GM12878 (cell line): ENCODE measurements at regions not wholly inside any gene's neighbourhood (a gene's known extent, or its start where the extent isn't known, plus 50 kb on each side); places are given as distances from the start of the nearest gene placed in this dataset.

Source experiments
- ATAC-seq: fragments of 200-7000 bp; cut with Tn5 transposase; 3 replicates; pipeline ENCODE4 v1.9.1; 2020; ENCODE audit warnings: mild to moderate bottlenecking, moderate library complexity
- BruUV-seq: library from RNA; stranded (reverse); fragments of 400-500 nt; replicated peaks from 2 replicates; lab custom pipeline; 2021; lab: Mats Ljungman, UMichigan
- CTCF ChIA-PET: fragments of 300-600 bp; sonication (Branson Sonifier 250); formaldehyde crosslinking; extraction: SDS; loops from one replicate; lab custom pipeline; 2021; ENCODE audit warnings: inconsistent platforms; lab: Yijun Ruan, JAX
- POLR2A ChIA-PET: fragments of 350-600 bp; formaldehyde crosslinking; extraction: SDS; loops from one replicate; lab custom pipeline; 2021; ENCODE audit warnings: inconsistent platforms; lab: Charles Lee
- RAD21 ChIA-PET: fragments of 300-600 bp; sonication (Branson Sonifier 250); formaldehyde crosslinking; loops from one replicate; lab custom pipeline; 2023; ENCODE audit warnings: antibody characterized with exemption; ENCODE audit not compliant: unreplicated experiment; lab: Charles Lee
- SMC1A ChIA-PET: fragments of 300-600 bp; sonication (Branson Sonifier 250); formaldehyde crosslinking; loops from one replicate; lab custom pipeline; 2023; ENCODE audit not compliant: unreplicated experiment, uncharacterized antibody; lab: Charles Lee
- DNase-seq: peaks from one replicate; pipeline ENCODE4 v3.0.0-alpha.2; 2011; ENCODE audit warnings: low read depth, low spot score
- FAIRE-seq: peaks from 3 replicates; lab custom pipeline; 2011; peaks lifted over from hg19 to GRCh38; lab: Jason Lieb, UNC
- H2AFZ ChIP-seq: 2 replicates; pipeline ENCODE4 v1.6.0; 2011; ENCODE audit warnings: low read depth, low read length, control low read depth; ENCODE audit not compliant: control insufficient read depth
- H3K27ac ChIP-seq: 2 replicates; pipeline ENCODE4 v1.5.1; 2011; ENCODE audit warnings: control low read depth; ENCODE audit not compliant: control insufficient read depth, insufficient read depth
- H3K27me3 ChIP-seq, 2 experiments: replicated peaks in 1 of 2; 2 replicates each; pipeline versions ENCODE4 v1.6.0 to v1.6.1; 2011; ENCODE audit warnings: low read length in 1 of 2; ENCODE audit not compliant: control insufficient read depth in 2 of 2, insufficient read depth in 2 of 2
- H3K36me3 ChIP-seq, 2 experiments: 2 replicates each; pipeline ENCODE4 v1.5.1; 2011; ENCODE audit warnings: low read length in 1 of 2; ENCODE audit not compliant: control insufficient read depth in 2 of 2, insufficient read depth in 2 of 2
- H3K4me1 ChIP-seq: 2 replicates; pipeline ENCODE4 v1.6.1; 2011; ENCODE audit warnings: mild to moderate bottlenecking, low read length, moderate library complexity, mixed read lengths; ENCODE audit not compliant: control insufficient read depth, insufficient read depth
- H3K4me2 ChIP-seq: 2 replicates; pipeline ENCODE4 v1.6.0; 2011; ENCODE audit warnings: control low read depth; ENCODE audit not compliant: control insufficient read depth, insufficient read depth
- H3K4me3 ChIP-seq: fragments of 200-600 bp; sonication (generic); 2 replicates; pipeline ENCODE4 v1.5.1; 2016
- H3K79me2 ChIP-seq: 2 replicates; pipeline ENCODE4 v1.6.0; 2011; ENCODE audit warnings: low read length; ENCODE audit not compliant: control insufficient read depth, insufficient read depth
- H3K9ac ChIP-seq: 2 replicates; pipeline ENCODE4 v1.8.0; 2011; ENCODE audit warnings: low read length, control low read depth, mixed read lengths; ENCODE audit not compliant: control insufficient read depth, insufficient read depth
- H3K9me3 ChIP-seq: replicated peaks from 3 replicates; pipeline ENCODE4 v1.5.1; 2011; ENCODE audit warnings: mild to moderate bottlenecking, low read length; ENCODE audit not compliant: control insufficient read depth, insufficient read depth
- H4K20me1 ChIP-seq: 2 replicates; pipeline ENCODE4 v1.6.0; 2011; ENCODE audit not compliant: control insufficient read depth, insufficient read depth
- BHLHE40 ChIP-seq, 2 experiments: fragments of 450-650 bp in 1 of 2; IDR thresholded peaks; 2 replicates each; pipeline ENCODE4 v1.6.1; 2011 to 2017; ENCODE audit warnings: low read depth in 2 of 2, borderline replicate concordance in 1 of 2, improper control_type of control experiment in 1 of 2, low read length in 1 of 2, mild to moderate bottlenecking in 1 of 2
- HDAC6 ChIP-seq: fragments of 200-600 bp; sonication (generic); IDR thresholded peaks from one replicate; pipeline ENCODE4 v1.8.0; 2017; ENCODE audit warnings: antibody characterized with exemption; ENCODE audit not compliant: unreplicated experiment
- KDM1A ChIP-seq: fragments of 200-600 bp; sonication (generic); IDR thresholded peaks from 2 replicates; pipeline ENCODE4 v1.6.1; 2016; ENCODE audit warnings: borderline replicate concordance
- MYC ChIP-seq: IDR thresholded peaks from 2 replicates; pipeline ENCODE4 v1.6.1; 2011; ENCODE audit warnings: mild to moderate bottlenecking, low read length, moderate library complexity, inconsistent platforms; ENCODE audit not compliant: insufficient read depth, insufficient replicate concordance, insufficient read length, severe bottlenecking
- RFX5 ChIP-seq: IDR thresholded peaks from 2 replicates; pipeline ENCODE4 v1.6.1; 2011; ENCODE audit warnings: low read depth, low read length, improper control_type of control experiment
- SMAD5 ChIP-seq: IDR thresholded peaks from 2 replicates; pipeline ENCODE4 v1.6.1; 2016; ENCODE audit warnings: antibody characterized with exemption, low read depth
- SREBF1 ChIP-seq: IDR thresholded peaks from 2 replicates; pipeline ENCODE4 v1.6.1; 2012; ENCODE audit warnings: mild to moderate bottlenecking, low read length
- TCF12 ChIP-seq: IDR thresholded peaks from 2 replicates; pipeline ENCODE4 v1.6.1; 2011; ENCODE audit warnings: low read depth, mild to moderate bottlenecking, low read length
- WRNIP1 ChIP-seq: IDR thresholded peaks from 2 replicates; pipeline ENCODE4 v1.6.1; 2011; ENCODE audit warnings: low read depth, low read length, improper control_type of control experiment, borderline replicate concordance
- WGBS: methylation state at CpG from one replicate; pipeline ENCODE4 v1.1.6; 2016; ENCODE audit warnings: low lambda C conversion rate; ENCODE audit not compliant: insufficient replicate concordance, insufficient coverage; ENCODE audit errors: missing lambda C conversion rate; 5-methylcytosine and 5-hydroxymethylcytosine counted together
- in situ Hi-C: fragments of 300-500 bp; cut with MboI; formaldehyde crosslinking; loops from 9 replicates; pipeline ENCODE4 v1.14.3; 2018; ENCODE audit warnings: mixed read lengths
- intact Hi-C: fragments of 100-400 bp; cut with micrococcal nuclease; formaldehyde crosslinking; loops from one replicate; pipeline ENCODE4 v1.14.2; 2022; ENCODE audit not compliant: unreplicated experiment
- TF ChIP-seq, protein P1 (sequence below): fragments of 150-350 bp; IDR thresholded peaks from 2 replicates; pipeline ENCODE4 v1.6.1; 2014; ENCODE audit warnings: mild to moderate bottlenecking, low read depth, low read length
- TF ChIP-seq, protein P2 (sequence below): IDR thresholded peaks from 2 replicates; pipeline ENCODE4 v1.6.1; 2012; ENCODE audit warnings: low read depth, low read length, improper control_type of control experiment
- TF ChIP-seq, protein P3 (sequence below): IDR thresholded peaks from 2 replicates; pipeline ENCODE4 v1.6.1; 2011; ENCODE audit warnings: low read depth, mild to moderate bottlenecking, low read length, moderate library complexity, borderline replicate concordance; ENCODE audit errors: extremely low read depth
- TF ChIP-seq, protein P4 (sequence below): fragments of 450-650 bp; IDR thresholded peaks from 2 replicates; pipeline ENCODE4 v1.6.1; 2016; ENCODE audit warnings: mild to moderate bottlenecking

DNA sequence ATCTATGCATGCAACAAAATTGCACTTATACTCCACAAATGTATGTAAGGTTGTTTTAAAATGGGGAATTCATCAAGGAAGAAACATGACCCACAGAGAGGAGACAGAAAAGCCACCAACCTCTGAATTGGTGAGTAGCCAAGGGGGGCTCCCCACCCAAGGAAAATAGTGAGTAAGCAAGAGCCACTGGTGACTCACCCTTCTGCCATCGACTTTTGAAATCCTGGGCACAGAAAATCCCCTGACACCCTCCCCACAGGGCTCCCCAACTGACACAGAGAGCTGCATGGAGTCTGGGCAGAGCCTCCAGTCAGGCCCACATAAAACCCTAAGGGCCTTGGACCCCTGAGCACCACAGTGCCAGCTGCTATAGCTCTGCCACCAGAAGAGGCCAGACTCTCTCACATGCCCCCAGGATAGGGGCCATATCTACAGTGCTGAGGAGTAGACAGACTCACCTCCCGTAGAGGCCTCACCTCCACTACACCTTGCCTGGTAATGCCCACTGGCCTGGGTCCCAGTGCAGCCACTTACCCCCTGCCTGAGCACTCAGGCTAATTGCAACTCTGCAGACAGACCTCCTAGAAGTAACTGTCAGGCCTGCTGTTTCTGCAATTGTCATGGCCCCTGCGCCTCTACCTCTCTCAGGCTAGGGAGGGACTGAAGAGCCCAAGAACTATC is 244.7 kb upstream of the WSB1 start:
- H3K9ac ChIP-seq: no peak overlapping the region
- H4K20me1 ChIP-seq: no peaks in the 10 kb centered on the region
- no peak overlapping the region for H3K4me2 ChIP-seq
- ChIA-PET CTCF (no interaction called here), RAD21 (no interaction called here), SMC1A (no interaction called here), POLR2A (no interaction called here)
- H3K9me3 ChIP-seq: no peaks in the 10 kb centered on the region
- ATAC-seq: no peak
- no peaks in the 10 kb centered on the region for H3K27me3 ChIP-seq
- H3K79me2 ChIP-seq: no peaks in the 10 kb centered on the region
- no TSS peak for BruUV-seq
- no peak for FAIRE-seq
- no peak overlapping the region for H2AFZ ChIP-seq
- H3K27ac ChIP-seq: no peak overlapping the region
- intact Hi-C loops: no loop called here
- TF ChIP-seq, protein P1, sequence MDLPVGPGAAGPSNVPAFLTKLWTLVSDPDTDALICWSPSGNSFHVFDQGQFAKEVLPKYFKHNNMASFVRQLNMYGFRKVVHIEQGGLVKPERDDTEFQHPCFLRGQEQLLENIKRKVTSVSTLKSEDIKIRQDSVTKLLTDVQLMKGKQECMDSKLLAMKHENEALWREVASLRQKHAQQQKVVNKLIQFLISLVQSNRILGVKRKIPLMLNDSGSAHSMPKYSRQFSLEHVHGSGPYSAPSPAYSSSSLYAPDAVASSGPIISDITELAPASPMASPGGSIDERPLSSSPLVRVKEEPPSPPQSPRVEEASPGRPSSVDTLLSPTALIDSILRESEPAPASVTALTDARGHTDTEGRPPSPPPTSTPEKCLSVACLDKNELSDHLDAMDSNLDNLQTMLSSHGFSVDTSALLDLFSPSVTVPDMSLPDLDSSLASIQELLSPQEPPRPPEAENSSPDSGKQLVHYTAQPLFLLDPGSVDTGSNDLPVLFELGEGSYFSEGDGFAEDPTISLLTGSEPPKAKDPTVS: no peak
- TF ChIP-seq SMAD5 (no peak), SREBF1 (no peak), WRNIP1 (no peak), BHLHE40 (IDR thresholded peaks at IDR 0.05; ENCODE audit: borderline replicate concordance in 1 of 2, low read depth in 2 of 2, low read length in 1 of 2) (no peak), RFX5 (no peak), HDAC6 (no peak), MYC (no peak), KDM1A (no peak), TCF12 (no peak)
- TF ChIP-seq, protein P2, sequence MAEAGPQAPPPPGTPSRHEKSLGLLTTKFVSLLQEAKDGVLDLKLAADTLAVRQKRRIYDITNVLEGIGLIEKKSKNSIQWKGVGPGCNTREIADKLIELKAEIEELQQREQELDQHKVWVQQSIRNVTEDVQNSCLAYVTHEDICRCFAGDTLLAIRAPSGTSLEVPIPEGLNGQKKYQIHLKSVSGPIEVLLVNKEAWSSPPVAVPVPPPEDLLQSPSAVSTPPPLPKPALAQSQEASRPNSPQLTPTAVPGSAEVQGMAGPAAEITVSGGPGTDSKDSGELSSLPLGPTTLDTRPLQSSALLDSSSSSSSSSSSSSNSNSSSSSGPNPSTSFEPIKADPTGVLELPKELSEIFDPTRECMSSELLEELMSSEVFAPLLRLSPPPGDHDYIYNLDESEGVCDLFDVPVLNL: no peak
- TF ChIP-seq, protein P3, sequence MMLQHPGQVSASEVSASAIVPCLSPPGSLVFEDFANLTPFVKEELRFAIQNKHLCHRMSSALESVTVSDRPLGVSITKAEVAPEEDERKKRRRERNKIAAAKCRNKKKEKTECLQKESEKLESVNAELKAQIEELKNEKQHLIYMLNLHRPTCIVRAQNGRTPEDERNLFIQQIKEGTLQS: no peak
- TF ChIP-seq, protein P4, sequence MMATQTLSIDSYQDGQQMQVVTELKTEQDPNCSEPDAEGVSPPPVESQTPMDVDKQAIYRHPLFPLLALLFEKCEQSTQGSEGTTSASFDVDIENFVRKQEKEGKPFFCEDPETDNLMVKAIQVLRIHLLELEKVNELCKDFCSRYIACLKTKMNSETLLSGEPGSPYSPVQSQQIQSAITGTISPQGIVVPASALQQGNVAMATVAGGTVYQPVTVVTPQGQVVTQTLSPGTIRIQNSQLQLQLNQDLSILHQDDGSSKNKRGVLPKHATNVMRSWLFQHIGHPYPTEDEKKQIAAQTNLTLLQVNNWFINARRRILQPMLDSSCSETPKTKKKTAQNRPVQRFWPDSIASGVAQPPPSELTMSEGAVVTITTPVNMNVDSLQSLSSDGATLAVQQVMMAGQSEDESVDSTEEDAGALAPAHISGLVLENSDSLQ: no peak
- TF ChIP-seq, all 136 proteins: peak for 0
- DNase-seq: no peak
- WGBS: 10% methylated on average over 3 of the region's 3 CpGs
- H3K4me1 ChIP-seq: no peaks in the 10 kb centered on the region
- in situ Hi-C loops: no loop called here
- H3K4me3 ChIP-seq: no peak overlapping the region
- no peaks in the 10 kb centered on the region for H3K36me3 ChIP-seq
